22Rv1 (cell line): ENCODE measurements at regions not wholly inside any gene's neighbourhood (a gene's known extent, or its start where the extent isn't known, plus 50 kb on each side); places are given as distances from the start of the nearest gene placed in this dataset.

ENCODE experiments used
- H3K27ac ChIP-seq: fragments of 450-650 bp; 2 replicates; pipeline ENCODE4 v1.5.1; 2017
- ZFX ChIP-seq: fragments of 450-650 bp; IDR thresholded peaks from 2 replicates; pipeline ENCODE4 v1.6.1; 2017; ENCODE audit warnings: antibody characterized with exemption, borderline replicate concordance
- TF ChIP-seq, protein P1 (sequence below): fragments of 450-650 bp; IDR thresholded peaks from 2 replicates; pipeline ENCODE4 v1.5.1; 2017; ENCODE audit warnings: mild to moderate bottlenecking

DNA sequence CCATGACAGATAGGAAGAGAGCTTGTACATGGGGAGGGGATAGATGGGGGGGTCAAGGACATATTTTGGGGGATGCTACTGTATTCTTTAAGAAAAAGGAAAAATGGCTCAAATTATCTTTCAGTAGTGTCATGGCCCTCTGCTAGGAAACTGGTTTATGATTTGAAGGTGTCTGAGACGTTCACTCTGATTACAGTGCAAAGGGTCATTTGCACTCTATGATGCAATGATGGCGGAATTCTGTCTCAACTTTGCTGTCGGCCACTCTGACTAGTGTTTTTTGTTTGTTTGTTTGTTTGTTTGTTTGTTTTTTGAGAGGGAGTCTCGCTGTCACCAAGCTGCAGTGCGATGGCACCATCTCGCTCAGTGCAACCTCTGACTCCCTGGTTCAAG, 180.0 kb downstream of the SOX4 start:
- TF ChIP-seq, protein P1, sequence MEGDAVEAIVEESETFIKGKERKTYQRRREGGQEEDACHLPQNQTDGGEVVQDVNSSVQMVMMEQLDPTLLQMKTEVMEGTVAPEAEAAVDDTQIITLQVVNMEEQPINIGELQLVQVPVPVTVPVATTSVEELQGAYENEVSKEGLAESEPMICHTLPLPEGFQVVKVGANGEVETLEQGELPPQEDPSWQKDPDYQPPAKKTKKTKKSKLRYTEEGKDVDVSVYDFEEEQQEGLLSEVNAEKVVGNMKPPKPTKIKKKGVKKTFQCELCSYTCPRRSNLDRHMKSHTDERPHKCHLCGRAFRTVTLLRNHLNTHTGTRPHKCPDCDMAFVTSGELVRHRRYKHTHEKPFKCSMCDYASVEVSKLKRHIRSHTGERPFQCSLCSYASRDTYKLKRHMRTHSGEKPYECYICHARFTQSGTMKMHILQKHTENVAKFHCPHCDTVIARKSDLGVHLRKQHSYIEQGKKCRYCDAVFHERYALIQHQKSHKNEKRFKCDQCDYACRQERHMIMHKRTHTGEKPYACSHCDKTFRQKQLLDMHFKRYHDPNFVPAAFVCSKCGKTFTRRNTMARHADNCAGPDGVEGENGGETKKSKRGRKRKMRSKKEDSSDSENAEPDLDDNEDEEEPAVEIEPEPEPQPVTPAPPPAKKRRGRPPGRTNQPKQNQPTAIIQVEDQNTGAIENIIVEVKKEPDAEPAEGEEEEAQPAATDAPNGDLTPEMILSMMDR, result no peak
- TF ChIP-seq ZFX, result no peak
- H3K27ac ChIP-seq, result no peak overlapping the region

DNA sequence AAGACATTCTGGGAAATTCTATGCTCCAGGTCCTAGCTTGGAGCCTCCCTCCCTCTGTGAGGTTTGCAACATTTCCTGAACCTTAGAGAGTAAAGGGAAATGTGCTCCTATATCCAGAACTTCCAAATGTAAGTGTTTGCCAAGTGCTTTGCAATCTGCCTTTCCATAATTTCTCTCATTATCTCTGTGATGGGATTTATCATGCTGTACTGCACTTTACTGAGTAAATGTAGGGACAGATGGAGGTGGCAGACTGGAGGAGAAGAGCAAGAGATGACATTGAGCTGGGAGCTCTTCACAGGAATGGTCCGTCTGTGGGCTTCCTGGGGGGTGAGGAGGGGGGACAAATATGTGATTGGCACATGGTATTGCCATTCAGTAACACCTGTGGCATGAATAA, 184.3 kb downstream of the SOX4 start:
- TF ChIP-seq, protein P1, result no peak
- no peak for TF ChIP-seq ZFX
- no peak overlapping the region for H3K27ac ChIP-seq

DNA sequence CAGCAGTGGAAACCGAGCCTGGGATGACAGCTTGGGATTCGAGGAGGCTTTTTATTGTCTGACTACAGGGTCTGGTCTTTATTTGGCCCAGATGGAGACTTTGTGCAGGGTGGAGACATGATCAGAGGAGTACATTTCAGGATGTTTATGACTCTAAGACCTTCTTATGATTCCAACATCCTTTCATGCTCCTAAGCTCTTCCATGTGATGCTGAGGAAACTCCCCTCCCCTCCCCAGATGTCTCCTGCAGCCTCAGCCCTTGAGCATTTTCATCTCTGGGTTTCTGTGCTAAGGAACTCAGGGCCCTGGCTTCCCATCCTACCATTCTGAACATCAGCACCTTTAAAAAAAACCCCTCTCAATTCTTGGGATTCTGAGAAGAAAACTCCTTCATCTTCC, 186.6 kb downstream of the SOX4 start:
- H3K27ac ChIP-seq, result no peak overlapping the region
- TF ChIP-seq, protein P1, result no peak

DNA sequence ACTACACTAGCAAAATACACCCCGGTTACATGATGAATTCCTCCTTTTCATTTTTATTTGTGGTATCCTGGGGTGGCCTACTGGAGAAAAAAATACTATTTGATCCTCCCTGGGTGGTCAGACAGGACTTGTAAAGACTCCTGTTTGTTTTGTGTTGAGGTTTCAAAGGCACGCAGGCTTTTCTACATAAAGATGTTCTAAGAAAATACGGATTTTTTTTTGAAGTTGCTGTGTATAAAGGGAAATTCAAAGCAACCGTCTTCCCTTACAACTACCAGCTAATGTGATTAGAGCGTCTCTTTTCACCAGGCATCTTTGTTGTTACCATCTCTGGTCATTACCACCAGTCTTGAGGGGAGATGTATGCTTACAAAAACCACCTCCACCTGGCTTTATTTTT, 187.1 kb downstream of the SOX4 start:
- TF ChIP-seq ZFX, result no peak
- TF ChIP-seq, protein P1, result no peak

DNA sequence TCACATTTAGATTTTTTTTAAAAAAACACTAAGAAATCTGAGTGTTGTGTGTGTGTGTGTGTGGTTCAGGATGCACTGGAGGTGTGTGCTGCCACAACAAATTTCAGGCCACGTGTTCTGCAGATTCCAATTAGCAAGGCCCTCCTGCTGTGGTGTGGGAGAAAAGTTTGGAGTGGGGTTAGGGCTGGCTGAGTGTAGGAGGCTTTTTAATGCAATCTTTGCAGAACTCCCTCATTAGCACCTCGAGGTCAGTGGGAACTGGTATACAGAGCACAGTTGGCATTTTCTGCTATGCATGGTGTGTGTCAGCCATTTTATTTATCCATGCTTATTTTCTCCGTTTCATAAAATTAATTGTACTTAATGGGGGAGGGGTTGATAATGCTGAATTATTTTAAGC, 187.6 kb downstream of the SOX4 start:
- no peak overlapping the region for H3K27ac ChIP-seq
- TF ChIP-seq, protein P1, result no peak
- TF ChIP-seq ZFX, result no peak

More for the DNA sequence above, 187.1 kb downstream of the SOX4 start:
- H3K27ac ChIP-seq, result no peak overlapping the region

DNA sequence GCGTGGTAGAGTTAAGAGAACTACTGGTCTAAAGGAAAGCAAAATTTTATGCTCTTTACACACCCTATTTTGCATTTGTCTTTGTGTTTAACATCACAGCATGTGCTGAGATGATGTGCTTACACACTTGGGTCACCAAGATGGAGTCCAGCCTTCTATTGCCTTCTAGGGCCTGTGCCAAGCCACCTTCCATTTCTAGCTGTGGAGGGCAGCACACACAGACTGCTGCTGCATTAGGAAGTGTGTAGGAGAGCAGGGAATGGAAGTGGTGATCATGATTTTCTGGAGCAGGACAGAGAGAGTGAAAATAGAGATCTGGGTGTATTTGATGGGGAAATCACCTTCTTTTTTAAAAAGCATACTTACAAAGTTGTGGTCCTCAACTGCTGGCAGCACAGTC, 191.6 kb downstream of the SOX4 start:
- H3K27ac ChIP-seq, result no peak overlapping the region
- no peak for TF ChIP-seq ZFX
- TF ChIP-seq, protein P1, result no peak

DNA sequence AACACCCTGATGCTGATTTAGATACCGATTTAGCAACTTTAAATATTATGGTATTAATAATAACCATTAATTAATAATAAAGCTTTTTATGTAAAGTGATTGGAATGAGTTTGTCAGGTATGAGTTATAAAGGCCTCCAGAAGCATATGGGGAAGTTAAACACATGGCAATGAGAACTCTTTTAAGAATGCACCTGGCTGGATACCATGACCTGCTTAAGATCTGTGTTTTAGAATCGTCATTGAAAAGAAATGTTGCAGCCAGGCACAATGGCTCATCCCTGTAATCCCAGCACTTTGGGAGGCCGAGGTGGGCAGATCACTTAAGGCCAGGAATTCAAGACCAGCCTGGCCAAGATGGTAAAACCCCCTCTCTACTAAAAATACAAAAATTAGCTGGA, 197.5 kb downstream of the SOX4 start:
- TF ChIP-seq ZFX, result no peak
- TF ChIP-seq, protein P1, result no peak
- no peak overlapping the region for H3K27ac ChIP-seq
